ENCODE measurements at regions not wholly inside any gene's neighbourhood (a gene's known extent, or its start where the extent isn't known, plus 50 kb on each side); places are given as distances from the start of the nearest gene placed in this dataset.

- TF ChIP-seq POLR2A (IDR thresholded peaks at IDR 0.05; ENCODE audit: low read depth, low read length): no peak
- no peak for TF ChIP-seq POLR2AphosphoS5 (IDR thresholded peaks at IDR 0.05; ENCODE audit: low read depth, low read length)
Observed at GRCh38 chr13:34044041-34044440, 226.1 kb downstream of the RFC3 start.
